GM08714 (cell line): ENCODE measurements at regions not wholly inside any gene's neighbourhood (a gene's known extent, or its start where the extent isn't known, plus 50 kb on each side); places are given as distances from the start of the nearest gene placed in this dataset.

ENCODE experiments used
- H3K4me3 ChIP-seq: fragments of 200-500 bp; sonication (Bioruptor generic); 2 replicates; pipeline ENCODE4 v1.5.1; 2014; ENCODE audit warnings: mild to moderate bottlenecking, low read length, inconsistent platforms
- ZNF274 ChIP-seq: IDR thresholded peaks from 2 replicates; pipeline ENCODE4 v1.6.1; 2012; ENCODE audit warnings: mild to moderate bottlenecking, low read depth, low read length

GRCh38 chr22:27273436-27273835, 528.1 kb downstream of the MN1 start:
- H3K4me3 ChIP-seq: no peak overlapping the region
- no peak for TF ChIP-seq ZNF274

GRCh38 chr22:27273853-27274252, 527.7 kb downstream of the MN1 start:
- TF ChIP-seq ZNF274: no peak
- H3K4me3 ChIP-seq: no peak overlapping the region

GRCh38 chr22:27274770-27275449, 526.6 kb downstream of the MN1 start:
- no peak overlapping the region for H3K4me3 ChIP-seq
- TF ChIP-seq ZNF274: no peak

- TF ChIP-seq ZNF274: no peak
- H3K4me3 ChIP-seq: no peak overlapping the region
These were observed 522.6 kb downstream of the MN1 start for GRCh38 chr22:27278946-27279345.

- no peak overlapping the region for H3K4me3 ChIP-seq
- TF ChIP-seq ZNF274: no peak
These were observed 518.3 kb downstream of the MN1 start for GRCh38 chr22:27283240-27283639.

- TF ChIP-seq ZNF274: no peak
- H3K4me3 ChIP-seq: no peak overlapping the region
These were observed 517.8 kb downstream of the MN1 start for GRCh38 chr22:27283714-27284113.

- TF ChIP-seq ZNF274: no peak
- H3K4me3 ChIP-seq: no peak overlapping the region
These were observed 517.2 kb downstream of the MN1 start for GRCh38 chr22:27284324-27284723.

GRCh38 chr22:27286711-27287110, 514.8 kb downstream of the MN1 start:
- H3K4me3 ChIP-seq: no peak overlapping the region
- no peak for TF ChIP-seq ZNF274

GRCh38 chr22:27292542-27293299, 508.8 kb downstream of the MN1 start:
- TF ChIP-seq ZNF274: no peak
- H3K4me3 ChIP-seq: no peak overlapping the region

GRCh38 chr22:27293721-27294445, 507.7 kb downstream of the MN1 start:
- no peak for TF ChIP-seq ZNF274
- no peak overlapping the region for H3K4me3 ChIP-seq

GRCh38 chr22:27295040-27295439, 506.5 kb downstream of the MN1 start:
- no peak overlapping the region for H3K4me3 ChIP-seq
- no peak for TF ChIP-seq ZNF274

- H3K4me3 ChIP-seq: no peak overlapping the region
- TF ChIP-seq ZNF274: no peak
These were observed 506.0 kb downstream of the MN1 start for GRCh38 chr22:27295605-27296004.

- no peak for TF ChIP-seq ZNF274
- H3K4me3 ChIP-seq: no peak overlapping the region
These were observed 505.4 kb downstream of the MN1 start for GRCh38 chr22:27296091-27296675.

- no peak for TF ChIP-seq ZNF274
- H3K4me3 ChIP-seq: no peak overlapping the region
These were observed 504.4 kb downstream of the MN1 start for GRCh38 chr22:27297125-27297524.
